ENCODE measurements at regions not wholly inside any gene's neighbourhood (a gene's known extent, or its start where the extent isn't known, plus 50 kb on each side); places are given as distances from the start of the nearest gene placed in this dataset.

DNA sequence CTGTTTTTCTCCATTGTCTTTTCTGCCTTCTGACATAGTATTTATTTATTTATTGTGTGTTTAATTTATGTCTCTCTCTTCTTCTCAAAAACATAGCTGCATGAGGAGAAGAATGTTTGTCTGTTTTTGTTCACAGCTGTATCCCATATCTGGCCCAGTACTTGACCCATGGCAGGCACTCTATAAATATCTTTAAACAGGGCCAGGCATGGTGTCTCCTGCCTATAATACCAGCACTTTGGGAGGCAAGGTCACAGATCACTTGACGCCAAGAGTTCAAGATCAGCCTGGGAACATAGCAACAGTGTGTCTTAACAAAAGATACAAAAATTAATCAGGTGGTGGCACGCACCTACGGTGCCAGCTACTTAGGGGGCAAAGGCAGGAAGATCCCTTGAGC, 361.3 kb upstream of the KLHL29 start (continued):
- TF ChIP-seq ZNF671 (CRISPR knock-in tag; IDR thresholded peaks at IDR 0.05) (no peak), ZNF396 (CRISPR knock-in tag; IDR thresholded peaks at IDR 0.05; ENCODE audit: borderline replicate concordance) (no peak), ZNF121 (CRISPR knock-in tag; IDR thresholded peaks at IDR 0.05) (no peak)
- TF ChIP-seq, protein P1, sequence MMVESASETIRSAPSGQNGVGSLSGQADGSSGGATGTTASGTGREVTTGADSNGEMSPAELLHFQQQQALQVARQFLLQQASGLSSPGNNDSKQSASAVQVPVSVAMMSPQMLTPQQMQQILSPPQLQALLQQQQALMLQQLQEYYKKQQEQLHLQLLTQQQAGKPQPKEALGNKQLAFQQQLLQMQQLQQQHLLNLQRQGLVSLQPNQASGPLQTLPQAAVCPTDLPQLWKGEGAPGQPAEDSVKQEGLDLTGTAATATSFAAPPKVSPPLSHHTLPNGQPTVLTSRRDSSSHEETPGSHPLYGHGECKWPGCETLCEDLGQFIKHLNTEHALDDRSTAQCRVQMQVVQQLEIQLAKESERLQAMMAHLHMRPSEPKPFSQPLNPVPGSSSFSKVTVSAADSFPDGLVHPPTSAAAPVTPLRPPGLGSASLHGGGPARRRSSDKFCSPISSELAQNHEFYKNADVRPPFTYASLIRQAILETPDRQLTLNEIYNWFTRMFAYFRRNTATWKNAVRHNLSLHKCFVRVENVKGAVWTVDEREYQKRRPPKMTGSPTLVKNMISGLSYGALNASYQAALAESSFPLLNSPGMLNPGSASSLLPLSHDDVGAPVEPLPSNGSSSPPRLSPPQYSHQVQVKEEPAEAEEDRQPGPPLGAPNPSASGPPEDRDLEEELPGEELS (CRISPR knock-in tag; IDR thresholded peaks at IDR 0.05): no peak
- TF ChIP-seq, protein P2, sequence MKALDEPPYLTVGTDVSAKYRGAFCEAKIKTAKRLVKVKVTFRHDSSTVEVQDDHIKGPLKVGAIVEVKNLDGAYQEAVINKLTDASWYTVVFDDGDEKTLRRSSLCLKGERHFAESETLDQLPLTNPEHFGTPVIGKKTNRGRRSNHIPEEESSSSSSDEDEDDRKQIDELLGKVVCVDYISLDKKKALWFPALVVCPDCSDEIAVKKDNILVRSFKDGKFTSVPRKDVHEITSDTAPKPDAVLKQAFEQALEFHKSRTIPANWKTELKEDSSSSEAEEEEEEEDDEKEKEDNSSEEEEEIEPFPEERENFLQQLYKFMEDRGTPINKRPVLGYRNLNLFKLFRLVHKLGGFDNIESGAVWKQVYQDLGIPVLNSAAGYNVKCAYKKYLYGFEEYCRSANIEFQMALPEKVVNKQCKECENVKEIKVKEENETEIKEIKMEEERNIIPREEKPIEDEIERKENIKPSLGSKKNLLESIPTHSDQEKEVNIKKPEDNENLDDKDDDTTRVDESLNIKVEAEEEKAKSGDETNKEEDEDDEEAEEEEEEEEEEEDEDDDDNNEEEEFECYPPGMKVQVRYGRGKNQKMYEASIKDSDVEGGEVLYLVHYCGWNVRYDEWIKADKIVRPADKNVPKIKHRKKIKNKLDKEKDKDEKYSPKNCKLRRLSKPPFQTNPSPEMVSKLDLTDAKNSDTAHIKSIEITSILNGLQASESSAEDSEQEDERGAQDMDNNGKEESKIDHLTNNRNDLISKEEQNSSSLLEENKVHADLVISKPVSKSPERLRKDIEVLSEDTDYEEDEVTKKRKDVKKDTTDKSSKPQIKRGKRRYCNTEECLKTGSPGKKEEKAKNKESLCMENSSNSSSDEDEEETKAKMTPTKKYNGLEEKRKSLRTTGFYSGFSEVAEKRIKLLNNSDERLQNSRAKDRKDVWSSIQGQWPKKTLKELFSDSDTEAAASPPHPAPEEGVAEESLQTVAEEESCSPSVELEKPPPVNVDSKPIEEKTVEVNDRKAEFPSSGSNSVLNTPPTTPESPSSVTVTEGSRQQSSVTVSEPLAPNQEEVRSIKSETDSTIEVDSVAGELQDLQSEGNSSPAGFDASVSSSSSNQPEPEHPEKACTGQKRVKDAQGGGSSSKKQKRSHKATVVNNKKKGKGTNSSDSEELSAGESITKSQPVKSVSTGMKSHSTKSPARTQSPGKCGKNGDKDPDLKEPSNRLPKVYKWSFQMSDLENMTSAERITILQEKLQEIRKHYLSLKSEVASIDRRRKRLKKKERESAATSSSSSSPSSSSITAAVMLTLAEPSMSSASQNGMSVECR (CRISPR knock-in tag; IDR thresholded peaks at IDR 0.05; ENCODE audit: borderline replicate concordance): no peak
- TF ChIP-seq, protein P3, sequence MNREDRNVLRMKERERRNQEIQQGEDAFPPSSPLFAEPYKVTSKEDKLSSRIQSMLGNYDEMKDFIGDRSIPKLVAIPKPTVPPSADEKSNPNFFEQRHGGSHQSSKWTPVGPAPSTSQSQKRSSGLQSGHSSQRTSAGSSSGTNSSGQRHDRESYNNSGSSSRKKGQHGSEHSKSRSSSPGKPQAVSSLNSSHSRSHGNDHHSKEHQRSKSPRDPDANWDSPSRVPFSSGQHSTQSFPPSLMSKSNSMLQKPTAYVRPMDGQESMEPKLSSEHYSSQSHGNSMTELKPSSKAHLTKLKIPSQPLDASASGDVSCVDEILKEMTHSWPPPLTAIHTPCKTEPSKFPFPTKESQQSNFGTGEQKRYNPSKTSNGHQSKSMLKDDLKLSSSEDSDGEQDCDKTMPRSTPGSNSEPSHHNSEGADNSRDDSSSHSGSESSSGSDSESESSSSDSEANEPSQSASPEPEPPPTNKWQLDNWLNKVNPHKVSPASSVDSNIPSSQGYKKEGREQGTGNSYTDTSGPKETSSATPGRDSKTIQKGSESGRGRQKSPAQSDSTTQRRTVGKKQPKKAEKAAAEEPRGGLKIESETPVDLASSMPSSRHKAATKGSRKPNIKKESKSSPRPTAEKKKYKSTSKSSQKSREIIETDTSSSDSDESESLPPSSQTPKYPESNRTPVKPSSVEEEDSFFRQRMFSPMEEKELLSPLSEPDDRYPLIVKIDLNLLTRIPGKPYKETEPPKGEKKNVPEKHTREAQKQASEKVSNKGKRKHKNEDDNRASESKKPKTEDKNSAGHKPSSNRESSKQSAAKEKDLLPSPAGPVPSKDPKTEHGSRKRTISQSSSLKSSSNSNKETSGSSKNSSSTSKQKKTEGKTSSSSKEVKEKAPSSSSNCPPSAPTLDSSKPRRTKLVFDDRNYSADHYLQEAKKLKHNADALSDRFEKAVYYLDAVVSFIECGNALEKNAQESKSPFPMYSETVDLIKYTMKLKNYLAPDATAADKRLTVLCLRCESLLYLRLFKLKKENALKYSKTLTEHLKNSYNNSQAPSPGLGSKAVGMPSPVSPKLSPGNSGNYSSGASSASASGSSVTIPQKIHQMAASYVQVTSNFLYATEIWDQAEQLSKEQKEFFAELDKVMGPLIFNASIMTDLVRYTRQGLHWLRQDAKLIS (CRISPR knock-in tag; IDR thresholded peaks at IDR 0.05; ENCODE audit: borderline replicate concordance): no peak

DNA sequence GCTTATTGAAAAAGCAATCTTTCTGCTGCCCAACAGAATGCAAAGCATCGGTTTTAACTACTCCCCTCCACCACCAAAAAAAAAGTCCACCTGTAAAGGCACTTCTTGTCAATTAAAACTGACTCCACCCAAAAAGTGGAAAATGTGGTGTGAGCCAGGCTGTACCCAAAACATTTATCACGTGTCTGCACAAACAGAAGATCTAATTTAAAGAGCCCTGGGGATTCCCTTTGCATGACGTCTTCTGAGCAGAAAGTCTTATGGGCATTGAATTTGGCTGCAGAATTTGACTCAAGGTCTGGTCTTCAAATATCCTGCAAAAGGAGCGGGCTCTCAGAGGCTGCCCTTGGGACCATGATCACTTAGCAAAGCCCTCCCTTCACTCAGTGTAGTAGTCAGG, 358.3 kb upstream of the KLHL29 start:
- Mint-ChIP-seq H3K27ac (no peak overlapping the region), H3K4me1 (peaks cover 23% of the 10 kb centered on the region), H3K9me3 (no peaks in the 10 kb centered on the region), H3K36me3 (no peaks in the 10 kb centered on the region), H3K27me3 (ENCODE audit: low read depth) (no peaks in the 10 kb centered on the region), H3K4me3 (no peak overlapping the region)
- DNase-seq (ENCODE audit: low spot score) (no peak), ATAC-seq (no peak)
- ChIA-PET CTCF (no interaction called here), POLR2A (no interaction called here)
- TF ChIP-seq, protein P4, sequence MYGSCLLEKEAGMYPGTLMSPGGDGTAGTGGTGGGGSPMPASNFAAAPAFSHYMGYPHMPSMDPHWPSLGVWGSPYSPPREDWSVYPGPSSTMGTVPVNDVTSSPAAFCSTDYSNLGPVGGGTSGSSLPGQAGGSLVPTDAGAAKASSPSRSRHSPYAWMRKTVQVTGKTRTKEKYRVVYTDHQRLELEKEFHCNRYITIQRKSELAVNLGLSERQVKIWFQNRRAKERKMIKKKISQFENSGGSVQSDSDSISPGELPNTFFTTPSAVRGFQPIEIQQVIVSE (CRISPR knock-in tag; IDR thresholded peaks at IDR 0.05; ENCODE audit: borderline replicate concordance): no peak
- TF ChIP-seq IRF2 (CRISPR knock-in tag; IDR thresholded peaks at IDR 0.05; ENCODE audit: borderline replicate concordance, low read depth) (no peak), SOX15 (CRISPR knock-in tag; IDR thresholded peaks at IDR 0.05) (no peak), ZNF423 (CRISPR knock-in tag; IDR thresholded peaks at IDR 0.05) (no peak), CREM (CRISPR knock-in tag; IDR thresholded peaks at IDR 0.05) (no peak), SMAD4 (CRISPR knock-in tag; IDR thresholded peaks at IDR 0.05) (no peak), GABPB1 (CRISPR knock-in tag; IDR thresholded peaks at IDR 0.05) (no peak), NFATC4 (CRISPR knock-in tag; IDR thresholded peaks at IDR 0.05) (no peak), FOXP1 (CRISPR knock-in tag; IDR thresholded peaks at IDR 0.05; ENCODE audit: borderline replicate concordance) (no peak), ETV6 (CRISPR knock-in tag; IDR thresholded peaks at IDR 0.05) (no peak), MYBL2 (CRISPR knock-in tag; IDR thresholded peaks at IDR 0.05) (no peak), PRRX2 (CRISPR knock-in tag; IDR thresholded peaks at IDR 0.05) (no peak), OVOL2 (CRISPR knock-in tag; IDR thresholded peaks at IDR 0.05; ENCODE audit: borderline replicate concordance) (no peak)
- TF ChIP-seq, protein P5, sequence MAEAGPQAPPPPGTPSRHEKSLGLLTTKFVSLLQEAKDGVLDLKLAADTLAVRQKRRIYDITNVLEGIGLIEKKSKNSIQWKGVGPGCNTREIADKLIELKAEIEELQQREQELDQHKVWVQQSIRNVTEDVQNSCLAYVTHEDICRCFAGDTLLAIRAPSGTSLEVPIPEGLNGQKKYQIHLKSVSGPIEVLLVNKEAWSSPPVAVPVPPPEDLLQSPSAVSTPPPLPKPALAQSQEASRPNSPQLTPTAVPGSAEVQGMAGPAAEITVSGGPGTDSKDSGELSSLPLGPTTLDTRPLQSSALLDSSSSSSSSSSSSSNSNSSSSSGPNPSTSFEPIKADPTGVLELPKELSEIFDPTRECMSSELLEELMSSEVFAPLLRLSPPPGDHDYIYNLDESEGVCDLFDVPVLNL (CRISPR knock-in tag; IDR thresholded peaks at IDR 0.05; ENCODE audit: borderline replicate concordance, low read depth): no peak
- TF ChIP-seq, protein P6, sequence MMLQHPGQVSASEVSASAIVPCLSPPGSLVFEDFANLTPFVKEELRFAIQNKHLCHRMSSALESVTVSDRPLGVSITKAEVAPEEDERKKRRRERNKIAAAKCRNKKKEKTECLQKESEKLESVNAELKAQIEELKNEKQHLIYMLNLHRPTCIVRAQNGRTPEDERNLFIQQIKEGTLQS (CRISPR knock-in tag; conservative IDR thresholded peaks at IDR 0.05): no peak
- TF ChIP-seq, protein P7, sequence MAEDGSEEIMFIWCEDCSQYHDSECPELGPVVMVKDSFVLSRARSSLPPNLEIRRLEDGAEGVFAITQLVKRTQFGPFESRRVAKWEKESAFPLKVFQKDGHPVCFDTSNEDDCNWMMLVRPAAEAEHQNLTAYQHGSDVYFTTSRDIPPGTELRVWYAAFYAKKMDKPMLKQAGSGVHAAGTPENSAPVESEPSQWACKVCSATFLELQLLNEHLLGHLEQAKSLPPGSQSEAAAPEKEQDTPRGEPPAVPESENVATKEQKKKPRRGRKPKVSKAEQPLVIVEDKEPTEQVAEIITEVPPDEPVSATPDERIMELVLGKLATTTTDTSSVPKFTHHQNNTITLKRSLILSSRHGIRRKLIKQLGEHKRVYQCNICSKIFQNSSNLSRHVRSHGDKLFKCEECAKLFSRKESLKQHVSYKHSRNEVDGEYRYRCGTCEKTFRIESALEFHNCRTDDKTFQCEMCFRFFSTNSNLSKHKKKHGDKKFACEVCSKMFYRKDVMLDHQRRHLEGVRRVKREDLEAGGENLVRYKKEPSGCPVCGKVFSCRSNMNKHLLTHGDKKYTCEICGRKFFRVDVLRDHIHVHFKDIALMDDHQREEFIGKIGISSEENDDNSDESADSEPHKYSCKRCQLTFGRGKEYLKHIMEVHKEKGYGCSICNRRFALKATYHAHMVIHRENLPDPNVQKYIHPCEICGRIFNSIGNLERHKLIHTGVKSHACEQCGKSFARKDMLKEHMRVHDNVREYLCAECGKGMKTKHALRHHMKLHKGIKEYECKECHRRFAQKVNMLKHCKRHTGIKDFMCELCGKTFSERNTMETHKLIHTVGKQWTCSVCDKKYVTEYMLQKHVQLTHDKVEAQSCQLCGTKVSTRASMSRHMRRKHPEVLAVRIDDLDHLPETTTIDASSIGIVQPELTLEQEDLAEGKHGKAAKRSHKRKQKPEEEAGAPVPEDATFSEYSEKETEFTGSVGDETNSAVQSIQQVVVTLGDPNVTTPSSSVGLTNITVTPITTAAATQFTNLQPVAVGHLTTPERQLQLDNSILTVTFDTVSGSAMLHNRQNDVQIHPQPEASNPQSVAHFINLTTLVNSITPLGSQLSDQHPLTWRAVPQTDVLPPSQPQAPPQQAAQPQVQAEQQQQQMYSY (CRISPR knock-in tag; IDR thresholded peaks at IDR 0.05): no peak

All from WTC11 (cell line).